Activated T-helper 2 cell treated with anti-CD3 and anti-CD28 coated beads, Interferon-gamma antibody, Interleukin-2, Interleukin-4, amounts not matched to agents 10 μg/mL and 5 μg/mL and 100 μg/mL, durations not matched to agents 14 hours and 24 hours and 36 hours (primary cell): ENCODE measurements at regions not wholly inside any gene's neighbourhood (a gene's known extent, or its start where the extent isn't known, plus 50 kb on each side); places are given as distances from the start of the nearest gene placed in this dataset.
A peak's percentile ranks its signal among the peaks of the same experiment; 100 is the strongest.
"Not testable (repeated sequence)": the region's sequence is repeated elsewhere in the genome, so short reads cannot be mapped to it uniquely, and the experiment has no call there.

Source experiments
- DNase-seq: peaks from one replicate; pipeline ENCODE4 v3.0.0; 2021; ENCODE audit warnings: low spot score
- H3K27ac Mint-ChIP-seq: one replicate; pipeline ENCODE4 v1.8.0; 2021; ENCODE audit warnings: mixed read lengths
- H3K27me3 Mint-ChIP-seq: one replicate; pipeline ENCODE4 v1.8.0; 2021; ENCODE audit warnings: low read depth, mixed read lengths
- H3K36me3 Mint-ChIP-seq: one replicate; pipeline ENCODE4 v1.8.0; 2021; ENCODE audit warnings: low read depth, mixed read lengths
- H3K4me1 Mint-ChIP-seq: one replicate; pipeline ENCODE4 v1.8.0; 2021; ENCODE audit warnings: low read depth, mixed read lengths
- H3K4me3 Mint-ChIP-seq: one replicate; pipeline ENCODE4 v1.8.0; 2021; ENCODE audit warnings: low read depth, mild to moderate bottlenecking, moderate library complexity, mixed read lengths
- H3K9me3 Mint-ChIP-seq: one replicate; pipeline ENCODE4 v1.8.0; 2021; ENCODE audit warnings: mixed read lengths
- intact Hi-C: fragments of 100-400 bp; cut with micrococcal nuclease; formaldehyde crosslinking; loops from one replicate; pipeline ENCODE4 v1.15.1; 2023

- H3K4me3 Mint-ChIP-seq, H3K9me3 Mint-ChIP-seq, H3K27ac Mint-ChIP-seq, H3K36me3 Mint-ChIP-seq, H3K27me3 Mint-ChIP-seq, DNase-seq, H3K4me1 Mint-ChIP-seq, intact Hi-C loops: not testable (repeated sequence)
Observed at GRCh38 chr20:25989686-25990085, 293.0 kb upstream of the ZNF337 start.

- intact Hi-C loops, result no loop called here
- H3K4me1 Mint-ChIP-seq, result peaks cover 2% of the 10 kb centered on the region
- no peaks in the 10 kb centered on the region for H3K36me3 Mint-ChIP-seq
Observed at GRCh38 chr20:25989196-25989595, 292.5 kb upstream of the ZNF337 start.

GRCh38 chr20:25987928-25988560 is 291.4 kb upstream of the ZNF337 start:
- H3K36me3 Mint-ChIP-seq, DNase-seq, H3K27ac Mint-ChIP-seq, H3K9me3 Mint-ChIP-seq, intact Hi-C loops, H3K27me3 Mint-ChIP-seq, H3K4me1 Mint-ChIP-seq: not testable (repeated sequence)
- H3K4me3 Mint-ChIP-seq, result peak overlapping the region; percentile 58

More at GRCh38 chr20:25989196-25989595, 292.5 kb upstream of the ZNF337 start:
- DNase-seq, result no peak
- H3K27me3 Mint-ChIP-seq, result peaks cover 6% of the 10 kb centered on the region
- H3K27ac Mint-ChIP-seq, result no peak overlapping the region
- H3K9me3 Mint-ChIP-seq, result no peaks in the 10 kb centered on the region
- H3K4me3 Mint-ChIP-seq, result no peak overlapping the region

GRCh38 chr20:25987073-25987927 is 290.6 kb upstream of the ZNF337 start:
- H3K36me3 Mint-ChIP-seq, result no peaks in the 10 kb centered on the region
- H3K9me3 Mint-ChIP-seq, result no peaks in the 10 kb centered on the region
- peaks cover 7% of the 10 kb centered on the region for H3K4me1 Mint-ChIP-seq
- H3K4me3 Mint-ChIP-seq, result peak overlapping the region; percentile 58
- no peak overlapping the region for H3K27ac Mint-ChIP-seq
- intact Hi-C loops, result no loop called here
- DNase-seq, result peak; percentile 39
- peaks cover 6% of the 10 kb centered on the region for H3K27me3 Mint-ChIP-seq

- Mint-ChIP-seq H3K4me3 (no peak overlapping the region), H3K9me3 (peaks cover 7% of the 10 kb centered on the region), H3K4me1 (peaks cover 7% of the 10 kb centered on the region), H3K27ac (no peak overlapping the region), H3K27me3 (peaks cover 6% of the 10 kb centered on the region), H3K36me3 (peaks cover 3% of the 10 kb centered on the region)
- intact Hi-C loops, result no loop called here
- no peak for DNase-seq
Observed at GRCh38 chr20:25985597-25985996, 288.9 kb upstream of the ZNF337 start.

GRCh38 chr20:25984933-25985332 is 288.3 kb upstream of the ZNF337 start:
- Mint-ChIP-seq H3K9me3 (peaks cover 7% of the 10 kb centered on the region), H3K4me1 (peaks cover 7% of the 10 kb centered on the region), H3K27me3 (peaks cover 6% of the 10 kb centered on the region), H3K27ac (no peak overlapping the region), H3K36me3 (peaks cover 3% of the 10 kb centered on the region), H3K4me3 (no peak overlapping the region)
- intact Hi-C loops, result no loop called here
- DNase-seq, result no peak

- DNase-seq, H3K36me3 Mint-ChIP-seq, H3K27me3 Mint-ChIP-seq, H3K27ac Mint-ChIP-seq, H3K4me1 Mint-ChIP-seq, H3K4me3 Mint-ChIP-seq, H3K9me3 Mint-ChIP-seq, intact Hi-C loops: not testable (repeated sequence)
Observed at GRCh38 chr20:25982701-25983100, 286.0 kb upstream of the ZNF337 start.

- H3K9me3 Mint-ChIP-seq, H3K36me3 Mint-ChIP-seq, intact Hi-C loops, H3K27me3 Mint-ChIP-seq, H3K4me1 Mint-ChIP-seq, H3K4me3 Mint-ChIP-seq, H3K27ac Mint-ChIP-seq, DNase-seq: not testable (repeated sequence)
Observed at GRCh38 chr20:25978450-25979190, 282.0 kb upstream of the ZNF337 start.

- intact Hi-C loops, DNase-seq, H3K27ac Mint-ChIP-seq, H3K4me3 Mint-ChIP-seq, H3K36me3 Mint-ChIP-seq, H3K4me1 Mint-ChIP-seq, H3K27me3 Mint-ChIP-seq, H3K9me3 Mint-ChIP-seq: not testable (repeated sequence)
Observed at GRCh38 chr20:25975816-25976215, 279.2 kb upstream of the ZNF337 start.

- H3K27me3 Mint-ChIP-seq, H3K4me1 Mint-ChIP-seq, H3K9me3 Mint-ChIP-seq, H3K27ac Mint-ChIP-seq, DNase-seq, H3K36me3 Mint-ChIP-seq, intact Hi-C loops, H3K4me3 Mint-ChIP-seq: not testable (repeated sequence)
Observed at GRCh38 chr20:25965203-25965602, 268.6 kb upstream of the ZNF337 start.

- H3K27ac Mint-ChIP-seq, DNase-seq, H3K9me3 Mint-ChIP-seq, intact Hi-C loops, H3K36me3 Mint-ChIP-seq, H3K4me1 Mint-ChIP-seq, H3K4me3 Mint-ChIP-seq: not testable (repeated sequence)
- peaks cover 16% of the 10 kb centered on the region for H3K27me3 Mint-ChIP-seq
Observed at GRCh38 chr20:25953876-25954275, 257.2 kb upstream of the ZNF337 start.

- H3K36me3 Mint-ChIP-seq, H3K9me3 Mint-ChIP-seq, H3K4me3 Mint-ChIP-seq, H3K27me3 Mint-ChIP-seq, DNase-seq, H3K27ac Mint-ChIP-seq, intact Hi-C loops, H3K4me1 Mint-ChIP-seq: not testable (repeated sequence)
Observed at GRCh38 chr20:25935230-25935629, 238.6 kb upstream of the ZNF337 start.

GRCh38 chr20:25932806-25933205 is 236.2 kb upstream of the ZNF337 start:
- intact Hi-C loops, H3K9me3 Mint-ChIP-seq, DNase-seq, H3K27me3 Mint-ChIP-seq, H3K27ac Mint-ChIP-seq, H3K4me1 Mint-ChIP-seq, H3K36me3 Mint-ChIP-seq, H3K4me3 Mint-ChIP-seq: not testable (repeated sequence)
